CD4-positive, alpha-beta T cell treated with Interleukin-12 subunit alpha and Interleukin-12 subunit beta, for 1 hour (primary cell): ENCODE measurements at regions not wholly inside any gene's neighbourhood (a gene's known extent, or its start where the extent isn't known, plus 50 kb on each side); places are given as distances from the start of the nearest gene placed in this dataset.
"Not testable (repeated sequence)": the region's sequence is repeated elsewhere in the genome, so short reads cannot be mapped to it uniquely, and the experiment has no call there.

Source experiments
- DNase-seq: peaks from one replicate; pipeline ENCODE4 v3.0.0-alpha.2; 2020

GRCh38 chr2:16950436-16950835 is 284.8 kb upstream of the CYRIA start:
- no peak for DNase-seq

DNA sequence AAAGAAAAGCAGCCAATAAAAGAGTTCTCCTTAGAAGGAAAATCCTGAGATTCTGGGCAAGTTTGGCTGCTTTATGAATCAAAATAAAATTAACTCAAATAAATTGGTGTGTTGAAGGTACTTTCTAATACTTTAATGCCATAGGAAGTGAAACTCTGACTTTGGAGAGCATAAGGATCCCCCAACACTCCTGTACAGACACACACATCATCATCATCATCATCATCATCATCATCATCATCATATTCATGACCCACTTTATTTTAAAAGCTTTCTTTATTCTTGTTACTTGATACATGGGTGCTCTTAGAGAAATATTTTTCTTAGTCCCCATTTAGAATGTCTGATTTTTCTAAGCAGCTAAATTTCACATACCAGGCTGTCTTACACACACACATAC is 283.1 kb upstream of the CYRIA start:
- DNase-seq: no peak

DNA sequence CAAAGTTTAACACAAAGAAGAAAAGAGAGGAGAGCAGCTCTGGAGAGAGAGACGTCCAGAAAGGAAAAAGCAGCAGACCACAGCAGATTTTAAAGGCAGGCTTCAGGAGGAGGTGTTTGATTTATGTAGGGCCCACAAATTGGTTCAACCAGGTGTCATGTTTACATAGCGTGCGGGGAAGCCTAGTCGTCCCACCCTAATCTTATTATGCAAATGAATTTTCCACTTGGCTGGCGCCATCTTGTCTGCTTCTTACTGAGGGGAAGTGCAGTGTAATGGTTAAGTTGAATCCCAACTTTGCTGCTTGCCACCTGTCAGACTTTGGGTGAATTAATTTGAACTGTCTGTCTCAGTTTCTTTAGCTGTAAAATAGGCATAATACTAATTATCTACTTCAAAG is 282.4 kb upstream of the CYRIA start:
- DNase-seq: no peak

GRCh38 chr2:16943279-16943958 is 277.8 kb upstream of the CYRIA start:
- DNase-seq: no peak

DNA sequence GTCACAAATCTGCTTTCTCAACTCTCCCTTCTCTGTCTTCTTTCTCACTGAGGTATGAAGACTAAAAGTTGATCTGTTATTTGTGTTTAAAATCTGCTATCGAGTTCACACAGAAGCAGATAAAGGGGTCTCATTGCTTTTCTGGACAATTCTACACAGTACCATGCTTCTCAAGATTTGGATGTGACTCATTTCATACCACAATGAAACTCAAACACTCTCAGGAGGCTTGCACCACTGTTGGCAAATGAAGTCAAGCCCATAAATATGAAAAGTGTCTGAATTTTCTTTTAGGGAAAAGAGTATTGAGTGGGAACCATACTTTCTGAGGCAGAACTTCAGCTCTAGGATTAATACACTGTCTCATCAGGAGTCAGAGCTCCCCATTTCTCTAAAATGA is 274.6 kb upstream of the CYRIA start:
- no peak for DNase-seq

- DNase-seq: no peak
These were observed 274.1 kb upstream of the CYRIA start for GRCh38 chr2:16939771-16940170.

GRCh38 chr2:16933355-16933754 is 267.7 kb upstream of the CYRIA start:
- DNase-seq: no peak

GRCh38 chr2:16932826-16933225 is 267.2 kb upstream of the CYRIA start:
- DNase-seq: no peak

DNA sequence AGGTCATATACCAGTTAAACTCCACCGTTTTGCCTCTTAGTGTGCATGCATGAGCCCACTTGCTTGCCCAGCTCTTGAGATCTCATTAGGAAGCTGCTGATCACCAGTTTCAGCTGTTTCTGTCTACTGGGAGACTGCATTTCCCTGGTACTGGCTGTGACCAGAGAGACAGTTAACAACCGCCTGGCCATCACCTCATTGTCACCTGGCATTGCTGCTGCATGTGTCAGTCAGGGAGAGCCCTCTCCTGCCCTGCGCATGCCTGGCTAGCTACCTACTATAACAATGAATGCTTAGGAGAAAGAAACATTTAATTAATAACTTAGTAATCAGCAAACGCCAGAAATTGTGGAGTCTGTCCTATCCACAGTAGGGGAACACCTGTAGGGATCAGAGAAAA is 265.8 kb upstream of the CYRIA start:
- DNase-seq: no peak

GRCh38 chr2:16927398-16927797 is 261.8 kb upstream of the CYRIA start:
- DNase-seq: no peak

DNA sequence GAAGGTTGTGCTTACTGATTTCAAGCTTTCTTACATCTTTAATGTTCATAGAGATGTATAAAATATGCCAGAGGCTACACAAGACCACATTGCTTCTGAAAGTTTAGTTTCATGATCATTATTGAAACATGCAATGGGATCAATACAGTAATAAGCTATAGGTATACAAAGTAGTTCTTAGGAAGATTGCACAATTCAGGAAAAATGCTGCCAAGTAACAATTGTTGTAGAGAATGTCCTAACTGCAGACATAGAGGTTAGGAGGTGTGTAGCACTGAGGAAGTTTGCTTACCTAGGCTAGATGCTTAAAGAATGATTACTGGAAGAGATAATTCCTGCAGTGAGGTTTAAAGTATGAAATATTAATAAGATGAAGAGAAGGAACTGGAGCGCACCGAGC is 259.5 kb upstream of the CYRIA start:
- DNase-seq: no peak

- DNase-seq: not testable (repeated sequence)
These were observed 249.7 kb upstream of the CYRIA start for GRCh38 chr2:16915341-16915755.

GRCh38 chr2:16911746-16912145 is 246.1 kb upstream of the CYRIA start:
- DNase-seq: no peak

DNA sequence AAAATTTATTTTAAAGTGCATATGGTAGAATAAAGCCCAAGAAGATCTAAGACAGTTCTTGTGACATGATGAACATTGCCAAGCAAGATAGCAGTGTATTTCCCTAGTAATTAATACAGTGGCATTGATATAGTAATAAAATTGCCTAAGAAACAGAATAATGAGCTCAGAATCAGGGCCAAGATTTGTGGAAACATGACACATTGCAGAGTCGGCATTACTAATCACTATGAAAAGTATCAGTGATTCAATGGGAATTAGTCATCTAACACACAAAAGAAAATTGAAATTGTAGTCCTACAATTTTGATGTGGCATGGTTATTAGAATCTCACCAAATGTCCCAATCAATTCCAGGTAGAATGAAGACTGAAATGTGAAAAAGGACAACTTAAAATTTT is 243.0 kb upstream of the CYRIA start:
- no peak for DNase-seq

DNA sequence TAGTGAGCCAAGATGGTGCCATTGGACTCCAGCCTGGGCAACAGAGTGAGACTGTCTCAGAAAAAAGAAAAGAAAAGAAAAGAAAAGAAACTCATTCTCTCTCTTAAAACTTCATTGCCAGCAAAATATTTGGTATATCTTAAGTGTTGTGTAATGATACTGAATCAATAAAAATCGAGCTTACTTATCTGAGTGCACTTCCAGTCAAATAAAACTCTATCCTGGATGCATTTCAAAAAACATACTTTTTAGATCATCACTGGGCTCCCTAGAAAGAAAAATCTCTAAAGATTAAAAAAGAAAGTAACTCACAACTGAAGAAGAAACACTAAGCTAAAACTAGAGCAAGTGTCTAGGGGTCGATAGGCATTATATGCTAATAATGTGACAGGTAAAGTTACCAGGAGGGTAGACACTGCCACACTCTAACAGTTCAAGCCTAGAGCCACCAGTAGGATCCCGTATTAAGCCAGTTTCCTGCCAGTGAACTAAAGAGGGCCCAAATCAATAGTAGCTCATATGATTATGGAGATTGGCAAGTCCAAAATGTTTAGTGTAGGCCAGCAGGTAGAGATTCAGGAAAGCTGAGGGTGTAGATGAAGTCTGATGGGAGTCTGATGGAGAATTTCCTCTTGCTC is 242.1 kb upstream of the CYRIA start:
- no peak for DNase-seq

- DNase-seq: not testable (repeated sequence)
These were observed 239.7 kb upstream of the CYRIA start for GRCh38 chr2:16905325-16905724.

GRCh38 chr2:16900405-16901025 is 234.9 kb upstream of the CYRIA start:
- DNase-seq: no peak

DNA sequence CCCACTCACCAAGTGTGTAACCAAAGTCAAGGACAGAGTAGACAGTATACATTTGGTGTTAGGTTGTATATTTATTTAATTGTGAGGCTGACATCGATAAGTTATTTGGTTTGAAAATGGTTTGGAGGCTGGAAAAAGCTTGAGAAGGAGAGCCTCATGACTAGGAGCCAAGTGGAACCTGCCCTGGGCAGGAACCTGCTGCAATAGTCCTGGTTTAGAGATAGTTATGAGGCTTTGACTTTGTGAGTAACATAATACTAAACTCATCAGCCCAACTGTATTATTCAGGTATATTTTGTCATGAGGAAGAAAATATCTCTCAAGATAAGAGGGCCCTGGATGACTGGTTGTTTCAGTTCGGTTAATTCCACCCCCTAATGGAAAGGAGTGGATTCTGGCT is 234.3 kb upstream of the CYRIA start:
- DNase-seq: no peak

DNA sequence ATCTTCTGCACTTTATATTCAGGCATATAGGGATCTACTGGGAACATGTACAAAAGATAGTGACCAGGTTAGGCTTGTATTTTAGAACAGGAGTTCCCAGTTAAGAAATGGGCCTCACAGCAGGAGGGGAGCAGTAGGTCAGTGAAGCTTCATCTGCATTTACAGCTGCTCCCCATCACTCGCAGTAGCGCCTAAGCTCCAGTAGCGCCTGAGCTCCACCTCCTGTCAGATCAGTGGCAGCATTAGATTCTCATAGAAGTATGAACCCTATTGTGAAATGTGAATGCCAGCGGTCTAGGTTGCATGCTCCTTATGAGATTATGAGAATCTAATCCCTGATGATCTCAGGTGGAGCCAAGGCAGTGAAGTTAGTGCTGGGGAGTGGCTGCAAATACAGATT is 224.4 kb upstream of the CYRIA start:
- no peak for DNase-seq

GRCh38 chr2:16885027-16885426 is 219.4 kb upstream of the CYRIA start:
- DNase-seq: no peak

GRCh38 chr2:16882706-16883105 is 217.1 kb upstream of the CYRIA start:
- DNase-seq: no peak

DNA sequence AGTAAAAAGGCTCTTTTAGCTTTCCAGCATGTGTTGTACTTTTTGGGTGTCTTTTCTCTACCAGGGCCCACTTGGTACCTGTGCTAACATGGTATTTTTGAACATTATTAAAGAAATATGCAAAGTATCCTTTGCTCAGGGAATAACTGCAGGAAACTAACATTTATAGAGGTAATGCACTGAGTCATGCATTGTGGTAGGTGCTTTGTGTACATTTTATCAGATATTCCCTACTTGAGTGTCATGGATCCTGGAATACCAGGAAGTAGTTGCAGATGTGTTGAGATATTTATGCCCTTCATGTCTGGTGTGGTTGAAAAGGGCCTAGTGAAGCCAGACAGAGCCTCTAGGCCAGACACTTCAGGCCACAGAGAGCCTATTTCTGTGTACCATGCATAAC is 215.5 kb upstream of the CYRIA start:
- DNase-seq: no peak

DNA sequence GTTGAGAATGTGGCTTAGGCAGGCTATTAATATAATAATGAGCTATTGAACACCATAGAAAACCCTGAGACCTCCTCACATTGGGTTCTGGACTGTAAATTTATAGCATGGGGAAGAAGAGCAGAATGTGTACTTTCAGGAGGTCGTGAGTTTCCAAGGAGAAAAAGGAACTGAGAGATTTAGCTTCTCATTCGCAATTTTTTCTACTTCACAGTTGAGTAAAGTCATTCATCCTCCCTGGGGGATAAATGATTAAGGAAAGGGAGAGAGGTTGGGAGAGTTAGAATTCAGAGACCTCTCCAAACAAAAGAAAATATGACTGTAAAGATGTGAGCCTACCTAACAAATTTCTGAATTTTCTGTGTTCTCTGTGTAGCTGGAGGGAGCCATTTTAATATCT is 205.8 kb upstream of the CYRIA start:
- no peak for DNase-seq

DNA sequence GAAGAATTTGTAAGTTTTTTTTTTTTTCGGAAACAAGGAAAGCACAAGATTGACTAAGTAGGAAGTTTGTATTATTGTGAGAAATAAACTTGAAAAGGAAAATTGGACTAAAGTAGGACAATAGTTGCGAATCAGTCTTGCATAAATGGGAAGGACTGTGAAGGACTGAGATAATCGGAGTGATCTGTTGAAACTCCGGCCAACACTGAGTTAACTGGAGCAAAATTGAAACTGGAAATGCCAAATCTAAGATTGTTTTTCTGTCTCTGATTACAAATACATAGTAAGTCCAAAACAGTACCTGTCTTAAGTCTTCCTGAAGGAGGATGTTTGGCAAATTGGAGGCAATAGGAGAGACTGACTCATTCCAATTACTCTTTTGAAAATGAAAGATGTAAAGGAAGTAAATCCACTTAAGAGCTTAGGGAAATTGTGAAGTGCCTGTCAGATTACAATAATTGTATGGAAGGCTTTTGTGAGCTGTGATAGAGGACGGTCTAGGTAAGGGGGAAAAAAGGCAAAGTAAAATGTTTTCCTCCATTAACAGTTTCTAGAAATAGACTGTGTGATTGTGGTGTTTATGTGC is 204.9 kb upstream of the CYRIA start:
- DNase-seq: no peak
